ENCODE measurements at regions not wholly inside any gene's neighbourhood (a gene's known extent, or its start where the extent isn't known, plus 50 kb on each side); places are given as distances from the start of the nearest gene placed in this dataset.

- DNase-seq (ENCODE audit: low read depth): no peak
These were observed 552.9 kb upstream of the CAMK1G start for GRCh38 chr1:209030454-209031167.

- no peak for DNase-seq (ENCODE audit: low read depth)
These were observed 546.5 kb upstream of the CAMK1G start for GRCh38 chr1:209037064-209037463.

GRCh38 chr1:209038316-209038715, 545.2 kb upstream of the CAMK1G start:
- DNase-seq (ENCODE audit: low read depth): no peak

GRCh38 chr1:209038735-209039134, 544.8 kb upstream of the CAMK1G start:
- DNase-seq (ENCODE audit: low read depth): no peak

- DNase-seq (ENCODE audit: low read depth): no peak
These were observed 543.2 kb upstream of the CAMK1G start for GRCh38 chr1:209040351-209040750.

GRCh38 chr1:209041927-209042326, 541.6 kb upstream of the CAMK1G start:
- no peak for DNase-seq (ENCODE audit: low read depth)

- no peak for DNase-seq (ENCODE audit: low read depth)
These were observed 541.1 kb upstream of the CAMK1G start for GRCh38 chr1:209042413-209042812.

- DNase-seq (ENCODE audit: low read depth): no peak
These were observed 538.0 kb upstream of the CAMK1G start for GRCh38 chr1:209045331-209046057.

GRCh38 chr1:209046058-209046417, 537.5 kb upstream of the CAMK1G start:
- DNase-seq (ENCODE audit: low read depth): no peak

- no peak for DNase-seq (ENCODE audit: low read depth)
These were observed 536.6 kb upstream of the CAMK1G start for GRCh38 chr1:209046935-209047334.

- DNase-seq (ENCODE audit: low read depth): no peak
These were observed 534.4 kb upstream of the CAMK1G start for GRCh38 chr1:209048941-209049669.

GRCh38 chr1:209051570-209051969, 531.9 kb upstream of the CAMK1G start:
- no peak for DNase-seq (ENCODE audit: low read depth)

- no peak for DNase-seq (ENCODE audit: low read depth)
These were observed 529.9 kb upstream of the CAMK1G start for GRCh38 chr1:209053587-209053986.

- no peak for DNase-seq (ENCODE audit: low read depth)
These were observed 526.4 kb upstream of the CAMK1G start for GRCh38 chr1:209057083-209057482.

- DNase-seq (ENCODE audit: low read depth): no peak
These were observed 525.6 kb upstream of the CAMK1G start for GRCh38 chr1:209057901-209058300.

- no peak for DNase-seq (ENCODE audit: low read depth)
These were observed 524.1 kb upstream of the CAMK1G start for GRCh38 chr1:209059376-209059775.

- DNase-seq (ENCODE audit: low read depth): no peak
These were observed 523.5 kb upstream of the CAMK1G start for GRCh38 chr1:209059981-209060380.

- no peak for DNase-seq (ENCODE audit: low read depth)
These were observed 521.4 kb upstream of the CAMK1G start for GRCh38 chr1:209062081-209062620.

- no peak for DNase-seq (ENCODE audit: low read depth)
These were observed 520.7 kb upstream of the CAMK1G start for GRCh38 chr1:209062863-209063262.

- no peak for DNase-seq (ENCODE audit: low read depth)
These were observed 519.5 kb upstream of the CAMK1G start for GRCh38 chr1:209063767-209064659.

GRCh38 chr1:209064850-209065706, 518.4 kb upstream of the CAMK1G start:
- no peak for DNase-seq (ENCODE audit: low read depth)
